Upper lobe of left lung (tissue), 4 donors: ENCODE measurements at regions not wholly inside any gene's neighbourhood (a gene's known extent, or its start where the extent isn't known, plus 50 kb on each side); places are given as distances from the start of the nearest gene placed in this dataset.
"Not testable (repeated sequence)": the region's sequence is repeated elsewhere in the genome, so short reads cannot be mapped to it uniquely, and the experiment has no call there.

ENCODE experiments used
- CTCF ChIP-seq, 6 experiments: fragments of 450-650 bp in 4 of 6; fragments of 200-600 bp in 2 of 6; sonication (generic) in 2 of 6; IDR thresholded peaks; one replicate each; pipeline ENCODE4 v1.5.1; 2016 to 2019; ENCODE audit warnings: antibody characterized with exemption in 6 of 6
- POLR2A ChIP-seq, 4 donors: fragments of 450-650 bp; IDR thresholded peaks; one replicate each; pipeline ENCODE4 v1.5.1; 2016 to 2017; ENCODE audit warnings: antibody characterized with exemption in 4 of 4, mild to moderate bottlenecking in 2 of 4

DNA sequence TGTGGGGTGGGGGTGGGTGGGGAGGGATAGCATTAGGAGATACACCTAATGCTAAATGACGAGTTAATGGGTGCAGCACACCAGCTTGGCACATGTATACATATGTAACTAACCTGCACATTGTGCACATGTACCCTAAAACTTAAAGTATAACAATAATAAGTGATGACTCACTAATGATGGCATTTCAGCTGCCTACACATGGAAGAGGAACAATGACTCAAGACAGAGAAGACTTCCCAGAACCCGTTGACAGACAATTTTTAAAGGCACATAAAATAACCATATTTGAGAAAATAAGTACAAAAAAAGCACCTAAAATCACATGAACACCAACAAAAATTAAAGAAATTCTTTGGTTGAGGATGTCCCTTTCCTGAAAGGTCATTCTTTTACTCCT is 107.3 kb downstream of the FANCF start:
- not testable (repeated sequence) for TF ChIP-seq CTCF, POLR2A (IDR thresholded peaks at IDR 0.05)
